Hepatocyte (in vitro differentiated cells): ENCODE measurements at regions not wholly inside any gene's neighbourhood (a gene's known extent, or its start where the extent isn't known, plus 50 kb on each side); places are given as distances from the start of the nearest gene placed in this dataset.

Experiments
- DNase-seq: peaks from one replicate; pipeline ENCODE4 v3.0.0-alpha.2; 2016; ENCODE audit warnings: low spot score
- H2AFZ ChIP-seq: fragments of 200-600 bp; sonication (generic); 2 replicates; pipeline ENCODE4 v1.6.0; 2016; ENCODE audit warnings: antibody characterized with exemption, mild to moderate bottlenecking
- H3K27ac ChIP-seq: fragments of 200-600 bp; sonication (generic); 2 replicates; pipeline ENCODE4 v1.5.1; 2016; ENCODE audit warnings: mild to moderate bottlenecking
- H3K27me3 ChIP-seq: fragments of 200-600 bp; sonication (generic); 2 replicates; pipeline ENCODE4 v1.6.1; 2016
- H3K36me3 ChIP-seq: fragments of 200-600 bp; sonication (generic); replicated peaks from 2 replicates; pipeline ENCODE4 v1.5.1; 2016; ENCODE audit warnings: low read depth; ENCODE audit not compliant: insufficient read depth
- H3K4me1 ChIP-seq: fragments of 200-600 bp; sonication (generic); 2 replicates; pipeline ENCODE4 v1.5.1; 2016; ENCODE audit warnings: mild to moderate bottlenecking, moderate library complexity; ENCODE audit not compliant: insufficient read depth
- H3K4me2 ChIP-seq: fragments of 200-600 bp; sonication (generic); 2 replicates; pipeline ENCODE4 v1.6.0; 2016
- H3K4me3 ChIP-seq: fragments of 200-600 bp; sonication (generic); 2 replicates; pipeline ENCODE4 v1.5.1; 2016; ENCODE audit warnings: mild to moderate bottlenecking
- H3K79me2 ChIP-seq: fragments of 200-600 bp; sonication (generic); 2 replicates; pipeline ENCODE4 v1.6.0; 2017; ENCODE audit warnings: mild to moderate bottlenecking
- H3K9me2 ChIP-seq: fragments of 200-600 bp; sonication (generic); replicated peaks from 2 replicates; pipeline ENCODE4 v1.6.0; 2017; ENCODE audit warnings: mild to moderate bottlenecking; ENCODE audit not compliant: insufficient read depth
- H3K9me3 ChIP-seq: fragments of 200-600 bp; sonication (generic); 2 replicates; pipeline ENCODE4 v1.5.1; 2016; ENCODE audit warnings: low read depth, mild to moderate bottlenecking
- H4K20me1 ChIP-seq: fragments of 200-600 bp; sonication (generic); 2 replicates; pipeline ENCODE4 v1.6.0; 2016; ENCODE audit warnings: mild to moderate bottlenecking; ENCODE audit not compliant: insufficient read depth, poor library complexity, severe bottlenecking
- CTCF ChIP-seq: fragments of 200-600 bp; sonication (generic); IDR thresholded peaks from 2 replicates; pipeline ENCODE4 v1.5.1; 2016; ENCODE audit warnings: antibody characterized with exemption, mild to moderate bottlenecking; ENCODE audit not compliant: poor library complexity
- EZH2 ChIP-seq: fragments of 200-600 bp; sonication (generic); IDR thresholded peaks from 2 replicates; pipeline ENCODE4 v1.6.1; 2016; ENCODE audit warnings: antibody characterized with exemption, mild to moderate bottlenecking, borderline replicate concordance
- EZH2phosphoT487 ChIP-seq: fragments of 200-600 bp; sonication (generic); IDR thresholded peaks from one replicate; pipeline ENCODE4 v1.6.1; 2018; ENCODE audit warnings: antibody characterized with exemption, mild to moderate bottlenecking, low read depth, moderate library complexity; ENCODE audit not compliant: unreplicated experiment, severe bottlenecking
- WGBS: methylation state at CpG from one replicate; pipeline ENCODE4 v1.1.6; 2016; ENCODE audit warnings: low lambda C conversion rate; ENCODE audit errors: missing lambda C conversion rate; 5-methylcytosine and 5-hydroxymethylcytosine counted together

GRCh38 chr2:211084352-211084751 lies 528.0 kb downstream of the CPS1 start:
- DNase-seq, result no peak
- H3K9me2 ChIP-seq, result no peaks in the 10 kb centered on the region
- no peak overlapping the region for H3K4me2 ChIP-seq
- WGBS, result 61% methylated on average over 2 of the region's 2 CpGs
- no peaks in the 10 kb centered on the region for H4K20me1 ChIP-seq
- no peaks in the 10 kb centered on the region for H3K36me3 ChIP-seq
- H3K4me1 ChIP-seq, result no peaks in the 10 kb centered on the region
- H3K4me3 ChIP-seq, result no peak overlapping the region
- no peaks in the 10 kb centered on the region for H3K79me2 ChIP-seq
- TF ChIP-seq EZH2phosphoT487 (no peak), EZH2 (no peak), CTCF (no peak)
- no peak overlapping the region for H2AFZ ChIP-seq
- no peak overlapping the region for H3K27ac ChIP-seq
- no peaks in the 10 kb centered on the region for H3K9me3 ChIP-seq
- H3K27me3 ChIP-seq, result no peaks in the 10 kb centered on the region

- H3K27ac ChIP-seq, result no peak overlapping the region
- no peaks in the 10 kb centered on the region for H3K27me3 ChIP-seq
- H3K4me2 ChIP-seq, result no peak overlapping the region
- TF ChIP-seq CTCF, result peak; percentile 67
- TF ChIP-seq EZH2, result no peak
- TF ChIP-seq EZH2phosphoT487, result no peak
- no peaks in the 10 kb centered on the region for H3K4me1 ChIP-seq
- peak; percentile 63 for DNase-seq
- no peaks in the 10 kb centered on the region for H3K36me3 ChIP-seq
- WGBS, result 18% methylated on average over 5 of the region's 5 CpGs
- H3K4me3 ChIP-seq, result no peak overlapping the region
- H3K9me3 ChIP-seq, result no peaks in the 10 kb centered on the region
- H3K9me2 ChIP-seq, result no peaks in the 10 kb centered on the region
- H3K79me2 ChIP-seq, result no peaks in the 10 kb centered on the region
- no peak overlapping the region for H2AFZ ChIP-seq
- H4K20me1 ChIP-seq, result no peaks in the 10 kb centered on the region
Measured at GRCh38 chr2:211085056-211085680, 528.8 kb downstream of the CPS1 start.

GRCh38 chr2:211086049-211086448 lies 529.6 kb downstream of the CPS1 start:
- no peak for DNase-seq
- 43% methylated on average over 3 of the region's 3 CpGs for WGBS
- H3K4me2 ChIP-seq, result no peak overlapping the region
- H3K9me3 ChIP-seq, result no peaks in the 10 kb centered on the region
- H3K9me2 ChIP-seq, result no peaks in the 10 kb centered on the region
- no peaks in the 10 kb centered on the region for H3K79me2 ChIP-seq
- H4K20me1 ChIP-seq, result no peaks in the 10 kb centered on the region
- H3K4me1 ChIP-seq, result no peaks in the 10 kb centered on the region
- H3K36me3 ChIP-seq, result no peaks in the 10 kb centered on the region
- no peak overlapping the region for H2AFZ ChIP-seq
- TF ChIP-seq EZH2phosphoT487 (no peak), CTCF (no peak), EZH2 (no peak)
- no peak overlapping the region for H3K27ac ChIP-seq
- no peaks in the 10 kb centered on the region for H3K27me3 ChIP-seq
- no peak overlapping the region for H3K4me3 ChIP-seq

GRCh38 chr2:211089127-211089526 lies 532.7 kb downstream of the CPS1 start:
- Histone ChIP-seq H4K20me1 (no peaks in the 10 kb centered on the region), H3K27ac (no peak overlapping the region), H3K36me3 (no peaks in the 10 kb centered on the region), H3K9me3 (no peaks in the 10 kb centered on the region), H3K4me3 (no peak overlapping the region), H2AFZ (no peak overlapping the region), H3K4me2 (no peak overlapping the region), H3K79me2 (no peaks in the 10 kb centered on the region), H3K4me1 (no peaks in the 10 kb centered on the region), H3K9me2 (no peaks in the 10 kb centered on the region), H3K27me3 (no peaks in the 10 kb centered on the region)
- TF ChIP-seq CTCF, result no peak
- no peak for TF ChIP-seq EZH2
- no peak for TF ChIP-seq EZH2phosphoT487
- 84% methylated on average over 3 of the region's 3 CpGs for WGBS
- DNase-seq, result no peak
